NCI-H1092 treated with DMSO at 0.1 percent for 48 hours (cell line): ENCODE measurements at regions not wholly inside any gene's neighbourhood (a gene's known extent, or its start where the extent isn't known, plus 50 kb on each side); places are given as distances from the start of the nearest gene placed in this dataset.

Experiments
- DNase-seq: peaks from one replicate; lab custom pipeline; 2025; lab: John Stamatoyannopoulos, UW

DNA sequence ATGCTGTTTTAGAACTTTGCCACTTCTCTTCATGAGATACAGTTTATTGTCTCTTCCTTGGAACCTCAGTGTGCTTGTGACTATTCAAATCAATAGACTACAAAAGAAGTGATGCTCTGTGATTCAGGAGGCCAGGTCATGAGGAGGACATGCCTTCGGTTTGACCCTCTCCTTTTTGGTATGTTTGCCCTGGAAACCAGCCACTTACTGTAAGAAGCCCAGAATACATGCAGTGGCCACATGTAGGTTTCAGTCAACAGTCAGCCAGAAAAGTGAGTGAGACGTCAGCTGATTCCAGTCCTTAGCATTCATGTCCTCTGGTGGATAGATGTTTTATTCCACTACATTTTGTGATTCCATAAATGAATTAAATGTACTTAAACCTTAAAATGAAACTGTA is 328.7 kb downstream of the PCDH18 start:
- no peak for DNase-seq

DNA sequence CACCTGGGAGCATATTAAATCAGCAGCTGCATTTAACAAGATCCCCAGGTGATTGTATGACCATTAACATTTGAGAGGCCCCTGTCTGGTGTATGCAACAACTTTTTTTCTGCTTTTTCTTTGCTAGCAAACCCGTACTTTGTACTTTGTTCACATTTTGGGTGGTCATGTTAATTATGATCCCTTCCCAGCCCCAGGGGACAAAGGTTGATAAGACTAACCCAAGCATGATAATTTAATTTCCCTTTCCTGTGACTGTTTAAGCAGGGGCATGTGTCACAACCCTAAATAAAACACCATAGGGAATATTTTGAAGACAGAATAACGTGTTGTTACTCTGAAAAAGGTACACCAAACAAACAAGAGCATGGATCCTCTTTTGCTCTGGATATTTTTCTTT is 332.0 kb downstream of the PCDH18 start:
- DNase-seq = no peak

DNA sequence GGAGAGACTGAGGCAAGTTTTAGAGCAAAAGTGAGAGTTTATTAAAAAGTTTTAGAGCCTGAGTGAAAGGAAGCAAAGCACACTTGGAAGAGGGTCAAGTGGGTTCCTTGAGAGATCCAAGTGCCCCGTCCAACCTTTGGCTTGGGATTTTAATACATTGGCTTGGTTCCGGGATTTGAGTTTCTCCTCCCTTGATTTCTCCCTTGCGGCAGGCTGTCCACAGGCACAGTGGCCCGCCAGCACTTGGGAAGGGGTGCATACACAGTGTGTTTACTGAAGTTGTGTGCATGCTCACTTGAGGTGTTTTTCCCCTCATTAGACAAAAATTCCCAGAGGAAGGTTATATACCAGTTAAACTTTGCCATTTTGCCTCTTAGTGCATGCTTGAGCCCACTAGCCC is 333.5 kb downstream of the PCDH18 start:
- DNase-seq = no peak

DNA sequence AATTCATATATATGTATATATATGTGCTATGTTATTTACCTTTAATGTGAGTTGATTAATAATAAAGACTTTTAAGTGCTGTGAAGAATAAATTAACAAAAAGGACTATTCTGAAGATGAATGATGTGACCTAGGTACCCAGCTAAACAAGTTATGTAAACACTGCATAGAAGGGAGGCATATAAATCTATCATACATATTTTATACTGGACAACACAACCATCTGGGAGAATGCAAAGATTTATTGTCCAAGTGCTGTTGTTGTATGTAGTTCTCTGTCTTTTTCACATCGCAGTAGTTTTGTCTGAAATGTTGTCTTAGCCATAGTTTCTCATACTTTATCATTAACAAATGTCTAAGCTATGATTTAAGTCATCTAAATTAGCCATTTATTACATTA is 337.6 kb downstream of the PCDH18 start:
- DNase-seq = no peak

DNA sequence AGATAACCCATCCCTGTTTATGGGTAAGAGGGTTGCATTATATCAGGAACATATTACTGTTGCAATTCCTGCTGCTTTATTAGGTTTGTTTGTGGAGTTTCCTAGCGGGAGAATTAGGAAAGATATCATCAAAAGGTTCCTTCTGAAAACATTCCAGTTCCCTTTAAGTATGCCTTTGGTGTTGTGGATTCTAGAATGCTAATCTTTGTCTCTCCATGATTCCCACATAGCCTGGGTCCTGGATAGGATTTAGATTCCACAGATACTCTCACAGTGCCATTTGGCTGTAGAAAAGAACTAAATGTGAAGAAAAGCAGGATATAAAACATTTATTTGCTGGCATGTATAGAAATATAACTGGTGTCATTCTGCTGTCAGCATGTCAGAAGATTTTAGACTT is 338.7 kb downstream of the PCDH18 start:
- no peak for DNase-seq

DNA sequence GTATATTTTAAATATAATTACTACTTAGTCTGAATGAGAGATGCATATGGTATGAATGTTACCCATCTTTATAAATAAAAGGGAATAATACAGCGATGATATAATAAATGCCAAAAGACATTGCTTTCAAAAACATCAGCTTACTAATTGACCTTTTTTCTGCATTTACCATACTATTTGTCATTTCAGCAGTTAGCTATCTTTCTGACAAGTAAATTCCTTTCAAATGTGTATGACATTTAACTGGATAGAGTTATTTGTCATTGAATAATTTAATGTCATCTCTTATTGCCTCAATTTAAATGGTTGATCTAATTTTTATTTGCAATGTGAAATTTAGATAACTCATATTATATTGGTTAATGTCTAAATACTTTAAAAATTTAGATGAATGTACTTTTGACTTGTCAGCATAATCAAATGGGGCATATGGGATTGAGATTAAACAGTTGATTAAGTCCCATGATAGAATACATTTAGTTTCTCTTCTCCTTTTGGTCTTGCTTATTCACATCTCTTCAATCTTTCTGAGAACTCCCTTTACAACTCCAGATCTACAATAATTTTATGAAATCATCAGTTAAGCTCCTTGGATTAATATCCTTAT is 350.9 kb downstream of the PCDH18 start:
- DNase-seq = no peak

DNA sequence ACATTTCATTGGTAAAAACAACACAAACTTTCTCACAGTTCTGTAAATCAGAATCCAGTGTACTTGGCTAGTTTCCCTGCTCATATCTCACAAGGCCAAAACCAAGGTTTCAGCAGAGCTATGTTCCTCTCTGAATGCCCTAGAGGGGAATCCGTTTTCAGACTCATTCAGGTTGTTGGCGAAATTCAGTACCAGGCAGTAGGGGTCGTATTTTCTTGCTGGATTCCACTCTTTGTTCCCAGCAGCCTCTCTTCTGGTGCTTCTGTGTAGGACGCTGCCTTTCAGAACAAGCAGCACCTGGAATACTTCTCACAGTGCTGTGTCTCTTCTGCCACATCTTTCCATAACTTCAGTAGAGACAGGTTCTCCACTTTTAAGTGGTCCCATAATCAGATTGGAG is 351.9 kb downstream of the PCDH18 start:
- no peak for DNase-seq

DNA sequence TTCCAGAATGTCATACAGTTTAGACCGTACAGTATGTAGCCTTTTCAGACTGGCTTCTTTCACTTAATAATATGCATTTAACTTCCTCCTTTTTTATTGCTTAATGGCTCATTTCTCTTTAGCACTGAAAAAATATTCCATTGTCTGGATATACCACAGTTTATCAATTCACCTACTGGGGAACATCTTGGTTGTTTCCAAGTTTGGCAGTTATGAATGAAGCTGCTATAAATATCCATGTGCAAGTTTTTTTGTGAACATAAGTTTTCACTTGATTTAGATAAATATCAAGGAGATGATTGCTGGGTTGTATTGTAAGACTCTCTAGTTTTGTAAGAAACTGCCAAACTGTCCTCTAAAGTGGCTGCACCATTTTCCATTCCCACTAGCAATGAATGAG is 375.5 kb downstream of the PCDH18 start:
- DNase-seq = no peak

DNA sequence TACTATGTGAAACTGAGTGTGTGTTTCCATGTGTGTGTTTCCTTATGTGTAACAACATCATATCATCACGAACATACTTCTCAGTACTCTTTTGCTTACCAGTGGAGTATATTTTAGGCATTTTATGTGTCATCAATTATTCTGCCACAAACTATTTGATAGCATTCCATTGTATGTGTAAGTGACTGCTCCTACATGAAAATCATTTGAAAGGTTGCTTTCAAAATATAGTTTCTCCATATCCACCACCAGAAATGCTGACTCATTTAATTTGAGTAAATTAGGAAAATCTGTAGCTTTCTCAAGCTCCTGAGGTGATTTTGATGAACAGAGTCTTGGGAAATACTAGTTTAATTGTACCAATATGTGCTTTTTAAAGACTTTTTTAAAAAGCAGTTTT is 376.2 kb downstream of the PCDH18 start:
- DNase-seq = no peak

DNA sequence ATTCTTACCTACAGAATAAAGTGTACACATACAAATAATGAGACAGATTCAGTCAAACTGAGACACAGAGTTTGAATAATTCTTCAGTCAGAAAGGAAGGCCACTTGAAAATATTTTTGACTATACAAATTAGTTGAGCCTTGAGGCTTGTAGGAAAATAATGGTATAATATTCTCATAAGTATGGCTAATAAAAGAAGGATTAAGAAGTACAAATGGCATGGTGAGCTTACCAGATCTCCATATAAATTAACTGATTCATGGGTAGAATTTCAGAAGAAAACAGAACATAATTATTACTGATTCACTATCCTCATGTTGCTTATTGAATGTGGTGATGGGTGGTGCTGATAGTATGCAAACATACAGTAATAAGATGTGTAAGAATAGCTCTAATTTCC is 401.1 kb downstream of the PCDH18 start:
- DNase-seq = no peak

DNA sequence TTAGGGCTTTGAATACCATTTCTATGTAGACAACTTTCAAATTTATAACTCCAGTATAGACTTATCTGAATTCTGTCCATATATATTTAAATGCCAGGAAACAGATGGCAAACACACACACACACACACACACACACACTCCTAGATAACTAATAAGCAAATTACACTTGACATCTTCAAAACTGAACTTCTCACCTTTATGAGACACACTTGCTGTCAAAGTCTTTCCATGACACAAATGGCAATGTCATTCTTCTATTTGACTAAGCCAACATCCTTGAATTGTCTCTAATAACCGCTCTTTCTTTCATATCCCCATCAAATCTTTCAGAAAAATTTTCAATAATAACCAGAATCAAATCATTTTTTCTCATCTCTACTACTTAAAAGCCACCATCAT is 402.4 kb downstream of the PCDH18 start:
- no peak for DNase-seq

DNA sequence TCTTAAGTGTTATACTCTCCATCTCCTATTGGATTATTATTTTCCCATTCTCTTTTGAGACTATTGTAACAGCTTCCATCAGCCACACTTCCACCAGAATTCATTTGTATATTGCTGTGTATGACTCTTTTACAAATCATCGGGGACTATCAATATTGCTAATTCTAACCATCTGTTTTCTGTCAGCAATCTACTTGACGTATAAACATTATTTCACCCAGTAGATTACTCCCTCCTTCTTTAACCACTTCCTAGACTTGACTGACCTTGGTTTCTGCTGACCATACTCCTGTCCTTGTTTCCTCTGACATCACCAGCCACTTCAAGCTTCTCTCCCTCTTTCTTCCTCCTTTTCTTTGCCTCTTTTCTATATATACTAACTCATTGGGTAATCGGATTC is 402.9 kb downstream of the PCDH18 start:
- no peak for DNase-seq

DNA sequence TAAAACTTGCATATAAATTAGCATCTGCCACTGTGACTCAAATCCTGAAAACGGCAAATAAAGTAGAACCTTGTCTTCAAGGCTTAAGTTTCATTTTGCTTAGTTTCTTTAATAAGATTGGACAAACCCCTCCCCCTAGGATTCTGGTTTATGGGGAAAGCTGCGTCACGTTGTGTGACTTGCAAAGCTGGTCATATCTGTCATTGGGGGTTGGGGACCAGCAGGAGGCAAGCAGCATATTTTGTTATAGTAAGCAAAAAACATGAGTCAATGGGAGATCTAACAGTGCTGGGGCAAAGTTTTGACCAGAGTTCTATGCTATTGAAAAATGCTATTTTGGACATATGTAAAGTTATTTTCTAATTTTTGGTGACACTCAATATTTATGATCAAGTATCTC is 407.3 kb downstream of the PCDH18 start:
- no peak for DNase-seq

DNA sequence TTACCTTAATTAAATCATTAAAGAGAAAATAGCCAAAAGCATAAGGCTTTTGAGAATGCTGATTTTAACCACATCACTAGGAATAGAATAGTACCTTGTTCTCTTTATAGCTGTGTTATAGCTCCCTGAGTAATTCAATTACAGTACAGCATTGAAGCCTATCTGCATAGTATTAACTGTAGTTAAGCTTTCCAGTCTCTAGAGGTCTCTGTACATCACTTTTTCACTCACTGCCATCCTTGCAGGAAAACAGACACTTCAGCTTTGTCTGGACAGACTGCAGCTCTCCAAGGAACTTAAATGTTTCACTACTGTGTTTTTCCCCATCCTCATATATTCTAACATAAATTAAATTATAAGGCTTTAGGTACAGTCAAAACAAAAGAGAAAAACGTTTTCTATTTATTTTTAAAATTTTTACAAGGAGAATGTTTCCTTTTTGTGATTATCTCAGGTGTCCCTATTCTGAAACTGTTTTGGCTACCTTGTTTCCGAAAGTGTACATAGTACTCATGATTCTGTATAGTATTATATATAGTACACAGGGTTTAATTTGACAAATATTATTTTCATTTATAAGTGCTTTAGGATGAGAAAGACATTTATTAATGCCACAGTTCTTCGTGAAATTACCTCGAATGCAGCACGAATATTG is 407.9 kb downstream of the PCDH18 start:
- DNase-seq = peak; percentile 88

DNA sequence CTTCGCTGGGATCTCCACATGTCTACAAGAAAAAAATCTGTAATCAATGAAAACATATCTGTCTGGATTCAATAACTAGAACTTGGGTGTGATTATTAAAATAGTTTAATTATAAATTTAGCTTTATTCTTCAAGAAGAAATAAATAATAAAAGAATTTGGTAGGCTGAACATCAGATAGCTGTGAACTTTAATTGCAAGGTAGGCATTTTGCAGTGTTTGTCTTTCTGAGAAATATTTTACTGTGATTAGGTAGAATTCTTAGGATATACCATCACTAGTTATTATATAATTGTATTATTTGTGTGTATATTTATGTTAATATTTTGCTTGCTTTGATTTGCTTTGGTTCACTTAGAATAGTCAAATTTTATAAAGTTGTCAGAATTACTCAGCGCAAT is 409.4 kb downstream of the PCDH18 start:
- no peak for DNase-seq

DNA sequence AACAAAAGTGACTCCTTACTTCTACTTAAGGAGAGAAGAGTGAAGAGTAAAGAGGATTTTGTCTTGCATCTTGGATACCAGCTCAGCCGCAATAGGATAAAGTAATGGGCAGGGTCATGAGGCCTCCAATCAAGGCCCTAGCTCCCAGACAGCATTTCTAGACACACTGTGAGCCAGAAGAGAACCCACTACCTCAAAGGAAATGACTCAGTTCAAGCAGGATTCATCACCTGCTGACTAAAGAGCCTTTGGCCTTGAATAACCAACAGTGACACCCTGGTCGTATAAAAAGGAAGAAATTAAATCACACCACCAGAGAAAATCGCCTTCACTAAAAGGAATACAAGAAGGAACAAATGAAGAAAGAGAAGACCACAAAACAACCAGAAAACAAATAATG is 416.1 kb downstream of the PCDH18 start:
- DNase-seq = no peak

DNA sequence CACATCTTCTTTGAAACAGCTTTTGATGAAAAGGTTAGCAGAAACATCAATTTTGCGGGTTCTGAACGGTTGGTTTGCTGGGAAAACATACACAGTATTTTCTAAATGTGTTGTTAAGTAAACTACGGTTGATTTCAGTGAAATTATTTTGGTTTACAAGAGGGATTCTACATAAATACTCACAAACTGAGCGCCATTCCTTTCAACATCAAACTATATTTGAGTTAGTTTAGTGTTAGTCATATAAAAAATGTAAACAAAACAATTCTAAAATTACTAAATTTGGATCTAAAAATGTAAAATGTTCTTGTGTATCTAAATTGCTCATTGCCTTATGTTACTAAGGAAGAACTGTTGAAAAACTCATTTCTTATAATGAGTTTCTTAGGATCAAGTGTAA is 425.6 kb downstream of the PCDH18 start:
- DNase-seq = no peak

DNA sequence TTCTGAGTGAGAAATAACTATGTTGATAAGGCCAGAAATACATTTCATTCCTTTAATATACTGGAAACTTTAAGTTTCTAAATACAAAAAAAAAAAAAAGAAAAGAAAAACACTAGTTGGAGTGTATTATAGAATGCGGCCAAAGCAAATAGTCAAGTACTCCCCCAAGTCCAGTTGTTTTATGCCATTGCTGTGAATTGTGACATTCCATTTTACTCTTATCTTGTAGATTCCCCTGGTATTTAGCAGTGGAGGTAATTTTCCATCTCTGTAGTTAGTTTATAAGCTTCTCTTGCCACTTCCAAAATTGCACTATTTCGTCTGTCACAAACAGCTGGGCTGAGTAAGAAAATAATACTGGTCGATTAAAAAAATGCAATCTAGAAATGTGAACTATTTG is 426.0 kb downstream of the PCDH18 start:
- DNase-seq = no peak

DNA sequence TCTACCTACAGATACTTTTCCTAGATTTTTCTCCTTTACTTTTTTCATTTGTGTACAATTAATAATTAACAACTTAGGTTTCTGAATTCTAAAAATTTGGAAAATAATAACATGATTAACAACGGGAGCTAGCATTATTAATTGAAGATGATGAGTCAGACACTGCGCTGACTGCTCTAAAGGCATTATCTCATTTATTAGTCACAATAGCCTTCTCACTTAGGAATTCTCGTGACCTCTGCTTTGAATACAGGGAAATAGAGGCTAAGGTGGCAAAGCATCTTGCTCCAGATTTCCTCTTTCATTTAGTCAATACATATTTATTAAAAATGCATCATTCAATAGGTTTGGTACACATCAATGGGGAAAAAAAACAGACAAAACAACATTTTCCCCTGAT is 441.3 kb downstream of the PCDH18 start:
- no peak for DNase-seq

DNA sequence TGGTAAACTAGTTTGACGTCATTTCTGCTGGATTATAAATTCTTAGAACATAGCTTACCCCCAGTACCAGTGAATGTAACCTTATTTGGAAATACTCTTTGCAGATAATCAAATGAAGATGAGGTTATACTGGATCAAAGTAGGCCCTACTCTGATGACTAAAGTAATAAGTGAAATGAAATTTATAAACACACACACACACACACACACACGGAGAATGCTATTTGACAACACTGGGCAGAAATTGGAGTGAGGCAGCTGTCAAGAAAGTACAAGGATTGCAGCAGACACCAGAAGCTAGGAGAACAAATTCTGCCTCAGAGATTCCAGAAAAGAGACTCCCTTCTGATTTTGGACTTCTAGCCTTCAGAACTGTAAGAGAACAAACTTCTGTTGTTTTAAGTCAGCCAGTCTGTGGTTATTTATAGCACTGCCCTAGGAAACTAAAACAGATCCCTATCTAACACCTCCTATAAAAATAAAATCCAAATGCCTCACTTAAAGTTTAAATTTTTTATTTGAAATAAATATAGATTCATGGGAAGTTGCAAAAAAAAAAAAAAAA is 448.6 kb downstream of the PCDH18 start:
- no peak for DNase-seq

DNA sequence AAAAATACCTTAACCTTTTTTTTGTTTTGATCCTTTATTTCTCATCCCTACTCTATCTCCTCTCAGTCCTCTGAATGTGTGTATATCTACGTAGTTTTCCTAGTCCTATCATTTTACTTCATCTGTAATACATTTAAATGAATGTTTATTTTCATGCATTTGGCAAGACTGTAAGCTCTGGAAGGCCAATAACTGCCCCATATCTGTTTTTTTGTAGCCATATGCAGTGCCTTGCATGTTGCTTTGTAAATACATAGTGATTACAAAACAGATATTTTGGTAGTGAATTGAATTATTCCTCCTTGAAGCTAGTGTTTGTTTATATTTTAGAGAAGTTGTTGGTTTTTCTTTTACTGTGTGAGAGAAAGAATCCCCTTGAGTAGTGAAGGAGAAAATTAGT is 450.2 kb downstream of the PCDH18 start:
- no peak for DNase-seq

DNA sequence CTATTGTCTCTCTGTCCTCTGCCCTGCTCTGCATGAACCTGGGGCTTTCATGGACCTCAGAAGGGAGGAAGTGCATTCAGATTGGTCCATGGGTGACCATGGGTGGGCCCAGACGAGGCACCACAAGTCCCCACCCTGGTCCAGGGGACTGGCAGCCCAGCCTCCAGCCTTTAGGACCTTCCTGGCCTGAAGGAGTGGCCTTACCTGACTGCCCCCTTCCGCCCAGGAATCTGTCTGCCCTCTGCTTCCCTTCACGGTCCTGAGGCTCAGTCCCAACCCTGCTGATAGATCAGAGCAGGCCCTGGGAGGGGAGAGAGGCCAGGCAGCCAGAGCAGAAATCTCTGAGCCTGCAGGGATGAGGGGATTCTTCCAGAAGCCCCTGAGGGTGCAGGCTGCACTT is 455.4 kb downstream of the PCDH18 start:
- no peak for DNase-seq

DNA sequence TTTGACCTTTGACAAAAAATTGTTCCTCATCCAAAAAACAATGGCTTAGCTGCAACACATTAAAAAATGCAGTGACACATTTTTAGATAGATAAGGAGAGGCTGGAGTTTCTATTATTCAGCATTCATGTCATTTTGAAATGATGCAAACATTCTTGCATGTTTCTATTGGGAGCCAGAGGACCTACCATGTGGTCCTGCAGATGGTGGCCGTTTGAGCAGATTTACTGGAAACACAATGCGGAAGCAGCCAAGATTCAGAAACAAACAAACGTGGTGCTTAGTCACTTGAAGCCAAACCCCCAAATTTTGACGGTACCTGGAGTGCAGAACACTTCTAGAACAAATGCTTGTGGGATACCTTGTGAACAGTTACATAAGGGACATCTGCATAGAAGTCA is 456.7 kb downstream of the PCDH18 start:
- DNase-seq = no peak

DNA sequence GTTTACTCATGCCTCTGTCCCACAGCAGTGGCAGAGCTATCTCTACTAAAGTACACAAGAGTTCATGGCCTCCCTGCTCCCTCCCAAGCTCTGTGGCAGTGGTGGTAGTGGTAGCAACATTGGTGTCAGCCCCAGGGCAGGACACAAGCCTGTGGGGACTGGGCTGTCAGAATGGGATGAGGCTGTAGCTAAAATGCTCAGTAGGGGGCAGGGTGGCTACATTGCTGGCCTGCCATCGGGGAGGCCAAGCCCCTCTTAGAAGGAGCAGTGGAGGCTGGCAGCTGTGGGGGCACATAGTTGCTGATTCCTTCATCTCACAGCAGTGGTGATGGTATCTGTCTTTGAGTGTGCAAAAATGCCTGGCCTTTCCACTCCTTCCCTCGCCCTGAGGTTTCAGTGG is 461.7 kb downstream of the PCDH18 start:
- no peak for DNase-seq
